Tibial artery (tissue), 4 donors: ENCODE measurements at regions not wholly inside any gene's neighbourhood (a gene's known extent, or its start where the extent isn't known, plus 50 kb on each side); places are given as distances from the start of the nearest gene placed in this dataset.

ENCODE experiments used
- DNase-seq, 2 donors: peaks; one replicate each; pipeline ENCODE4 v3.0.0-alpha.2; 2019
- H3K27ac ChIP-seq, 2 donors: fragments of 200-600 bp; sonication (generic) in 1 of 2; 1 replicate in 1 of 2; 2 replicates in 1 of 2; pipeline ENCODE4 v1.5.1; 2018 to 2019; ENCODE audit warnings: mild to moderate bottlenecking in 1 of 2
- H3K27me3 ChIP-seq, 2 donors: fragments of 200-600 bp; sonication (generic) in 1 of 2; one replicate each; pipeline versions ENCODE4 v1.5.1 to v1.6.0; 2016 to 2019
- H3K36me3 ChIP-seq, 3 donors: fragments of 200-600 bp; sonication (generic) in 2 of 3; one replicate each; pipeline ENCODE4 v1.5.1; 2016 to 2019; ENCODE audit warnings: mild to moderate bottlenecking in 2 of 3
- H3K4me1 ChIP-seq, 4 donors: fragments of 200-600 bp; sonication (generic) in 2 of 4; 1 replicate in 3 of 4; 2 replicates in 1 of 4; pipeline ENCODE4 v1.5.1; 2016 to 2019
- H3K4me3 ChIP-seq, 2 donors: fragments of 200-600 bp; sonication (generic) in 1 of 2; 1 replicate in 1 of 2; 2 replicates in 1 of 2; pipeline ENCODE4 v1.5.1; 2018 to 2019; ENCODE audit warnings: mild to moderate bottlenecking in 2 of 2
- H3K9me3 ChIP-seq, 3 donors: fragments of 200-600 bp; sonication (generic) in 1 of 3; one replicate each; pipeline ENCODE4 v1.5.1; 2016 to 2019
- CTCF ChIP-seq, 2 experiments: fragments of 200-600 bp in 1 of 2; fragments of 450-650 bp in 1 of 2; IDR thresholded peaks; one replicate each; pipeline ENCODE4 v1.5.1; 2017 to 2019; ENCODE audit warnings: antibody characterized with exemption in 2 of 2, mild to moderate bottlenecking in 1 of 2, moderate library complexity in 1 of 2
- intact Hi-C: fragments of 100-400 bp; cut with DNase I; formaldehyde crosslinking; loops from one replicate; pipeline ENCODE4 v1.15.0; 2023; ENCODE audit warnings: low total_unique reads

GRCh38 chr1:95850165-95850649 is 616.2 kb downstream of the RWDD3 start:
- Histone ChIP-seq H3K9me3 (no peaks in the 10 kb centered on the region), H3K27ac (no peak overlapping the region), H3K36me3 (no peaks in the 10 kb centered on the region), H3K4me1 (no peaks in the 10 kb centered on the region), H3K4me3 (no peak overlapping the region), H3K27me3 (no peaks in the 10 kb centered on the region)
- no peak for TF ChIP-seq CTCF (IDR thresholded peaks at IDR 0.05)
- intact Hi-C loops, result no loop called here
- no peak for DNase-seq

- Histone ChIP-seq H3K27me3 (no peaks in the 10 kb centered on the region), H3K4me3 (no peak overlapping the region), H3K4me1 (no peaks in the 10 kb centered on the region), H3K9me3 (no peaks in the 10 kb centered on the region), H3K27ac (no peak overlapping the region), H3K36me3 (no peaks in the 10 kb centered on the region)
- intact Hi-C loops, result no loop called here
- no peak for DNase-seq
- TF ChIP-seq CTCF (IDR thresholded peaks at IDR 0.05), result no peak
Measured at GRCh38 chr1:95850763-95851162, 616.8 kb downstream of the RWDD3 start.

- DNase-seq, result no peak
Measured at GRCh38 chr1:95852483-95853070, 618.6 kb downstream of the RWDD3 start.

GRCh38 chr1:95854457-95854856 is 620.4 kb downstream of the RWDD3 start:
- Histone ChIP-seq H3K4me1 (no peaks in the 10 kb centered on the region), H3K9me3 (no peaks in the 10 kb centered on the region), H3K36me3 (no peaks in the 10 kb centered on the region), H3K27me3 (no peaks in the 10 kb centered on the region), H3K27ac (no peak overlapping the region), H3K4me3 (no peak overlapping the region)
- no peak for TF ChIP-seq CTCF (IDR thresholded peaks at IDR 0.05)
- intact Hi-C loops, result no loop called here
- DNase-seq, result no peak

More at GRCh38 chr1:95852483-95853070, 618.6 kb downstream of the RWDD3 start:
- no peak for TF ChIP-seq CTCF (IDR thresholded peaks at IDR 0.05)
- Histone ChIP-seq H3K27ac (no peak overlapping the region), H3K36me3 (no peaks in the 10 kb centered on the region), H3K9me3 (no peaks in the 10 kb centered on the region), H3K27me3 (no peaks in the 10 kb centered on the region), H3K4me3 (no peak overlapping the region), H3K4me1 (no peaks in the 10 kb centered on the region)
- intact Hi-C loops, result no loop called here

GRCh38 chr1:95863086-95863485 is 629.1 kb downstream of the RWDD3 start:
- Histone ChIP-seq H3K9me3 (no peaks in the 10 kb centered on the region), H3K36me3 (no peaks in the 10 kb centered on the region), H3K27ac (no peak overlapping the region), H3K4me1 (no peaks in the 10 kb centered on the region), H3K4me3 (no peak overlapping the region), H3K27me3 (no peaks in the 10 kb centered on the region)
- intact Hi-C loops, result no loop called here
- no peak for TF ChIP-seq CTCF (IDR thresholded peaks at IDR 0.05)
- no peak for DNase-seq

GRCh38 chr1:95865769-95866168 is 631.8 kb downstream of the RWDD3 start:
- intact Hi-C loops, result no loop called here
- Histone ChIP-seq H3K36me3 (no peaks in the 10 kb centered on the region), H3K27ac (no peak overlapping the region), H3K27me3 (no peaks in the 10 kb centered on the region), H3K4me1 (no peaks in the 10 kb centered on the region), H3K9me3 (no peaks in the 10 kb centered on the region), H3K4me3 (no peak overlapping the region)
- DNase-seq, result no peak
- TF ChIP-seq CTCF (IDR thresholded peaks at IDR 0.05), result no peak
